Panc1 (cell line): ENCODE measurements at regions not wholly inside any gene's neighbourhood (a gene's known extent, or its start where the extent isn't known, plus 50 kb on each side); places are given as distances from the start of the nearest gene placed in this dataset.

Experiments
- POLR2AphosphoS5 ChIP-seq: IDR thresholded peaks from 2 replicates; pipeline ENCODE4 v1.6.1; 2012; ENCODE audit warnings: mild to moderate bottlenecking, low read depth, low read length, moderate library complexity
- TCF7L2 ChIP-seq: IDR thresholded peaks from 2 replicates; pipeline ENCODE4 v1.6.1; 2011; ENCODE audit warnings: mild to moderate bottlenecking, low read depth, low read length, inconsistent platforms
- TF ChIP-seq, protein P1 (sequence below): fragments of 450-650 bp; IDR thresholded peaks from 2 replicates; pipeline ENCODE4 v1.5.1; 2017; ENCODE audit warnings: mild to moderate bottlenecking
- TF ChIP-seq, protein P2 (sequence below), 2 experiments: IDR thresholded peaks; 2 replicates each; pipeline ENCODE4 v1.6.1; 2011 to 2012; ENCODE audit warnings: low read depth in 2 of 2, control low read depth in 1 of 2, low read length in 1 of 2, mild to moderate bottlenecking in 1 of 2, moderate library complexity in 1 of 2; ENCODE audit not compliant: insufficient read depth in 1 of 2

DNA sequence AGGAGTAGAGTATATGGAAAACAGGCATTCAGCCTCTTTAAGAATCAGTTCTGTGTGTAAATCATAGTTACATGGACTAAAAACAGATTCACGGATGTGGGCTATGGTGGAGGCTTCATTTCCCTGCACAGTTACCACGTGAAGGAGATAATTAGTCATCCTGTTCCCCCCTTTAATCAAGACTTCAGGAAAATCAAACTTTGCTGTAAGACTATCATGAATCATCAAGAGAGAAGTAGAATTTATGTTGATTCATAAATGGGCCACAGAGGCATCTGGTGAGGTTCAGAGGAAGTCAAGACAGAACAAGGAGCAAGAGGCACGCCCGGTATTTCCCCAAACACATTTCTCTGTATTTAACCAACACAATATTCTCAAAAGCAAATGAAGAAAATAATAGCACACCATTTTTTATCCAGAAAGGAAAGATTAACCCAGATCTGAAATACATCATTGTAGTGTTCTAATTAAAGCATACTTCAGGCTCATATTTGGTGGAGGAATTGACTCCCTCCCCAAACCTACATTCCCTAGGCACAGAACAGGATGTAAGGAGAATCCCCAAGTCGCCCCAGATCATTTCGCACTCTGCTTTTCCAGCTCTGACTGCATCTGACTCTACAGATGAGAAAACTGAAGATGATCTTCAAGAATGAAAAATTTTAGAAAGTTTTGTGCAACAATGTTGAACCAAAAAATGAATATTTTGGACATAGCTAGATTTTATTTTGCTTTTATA lies 175.8 kb upstream of the GAS1 start:
- TF ChIP-seq, protein P1, sequence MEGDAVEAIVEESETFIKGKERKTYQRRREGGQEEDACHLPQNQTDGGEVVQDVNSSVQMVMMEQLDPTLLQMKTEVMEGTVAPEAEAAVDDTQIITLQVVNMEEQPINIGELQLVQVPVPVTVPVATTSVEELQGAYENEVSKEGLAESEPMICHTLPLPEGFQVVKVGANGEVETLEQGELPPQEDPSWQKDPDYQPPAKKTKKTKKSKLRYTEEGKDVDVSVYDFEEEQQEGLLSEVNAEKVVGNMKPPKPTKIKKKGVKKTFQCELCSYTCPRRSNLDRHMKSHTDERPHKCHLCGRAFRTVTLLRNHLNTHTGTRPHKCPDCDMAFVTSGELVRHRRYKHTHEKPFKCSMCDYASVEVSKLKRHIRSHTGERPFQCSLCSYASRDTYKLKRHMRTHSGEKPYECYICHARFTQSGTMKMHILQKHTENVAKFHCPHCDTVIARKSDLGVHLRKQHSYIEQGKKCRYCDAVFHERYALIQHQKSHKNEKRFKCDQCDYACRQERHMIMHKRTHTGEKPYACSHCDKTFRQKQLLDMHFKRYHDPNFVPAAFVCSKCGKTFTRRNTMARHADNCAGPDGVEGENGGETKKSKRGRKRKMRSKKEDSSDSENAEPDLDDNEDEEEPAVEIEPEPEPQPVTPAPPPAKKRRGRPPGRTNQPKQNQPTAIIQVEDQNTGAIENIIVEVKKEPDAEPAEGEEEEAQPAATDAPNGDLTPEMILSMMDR, result no peak
- TF ChIP-seq, protein P2, sequence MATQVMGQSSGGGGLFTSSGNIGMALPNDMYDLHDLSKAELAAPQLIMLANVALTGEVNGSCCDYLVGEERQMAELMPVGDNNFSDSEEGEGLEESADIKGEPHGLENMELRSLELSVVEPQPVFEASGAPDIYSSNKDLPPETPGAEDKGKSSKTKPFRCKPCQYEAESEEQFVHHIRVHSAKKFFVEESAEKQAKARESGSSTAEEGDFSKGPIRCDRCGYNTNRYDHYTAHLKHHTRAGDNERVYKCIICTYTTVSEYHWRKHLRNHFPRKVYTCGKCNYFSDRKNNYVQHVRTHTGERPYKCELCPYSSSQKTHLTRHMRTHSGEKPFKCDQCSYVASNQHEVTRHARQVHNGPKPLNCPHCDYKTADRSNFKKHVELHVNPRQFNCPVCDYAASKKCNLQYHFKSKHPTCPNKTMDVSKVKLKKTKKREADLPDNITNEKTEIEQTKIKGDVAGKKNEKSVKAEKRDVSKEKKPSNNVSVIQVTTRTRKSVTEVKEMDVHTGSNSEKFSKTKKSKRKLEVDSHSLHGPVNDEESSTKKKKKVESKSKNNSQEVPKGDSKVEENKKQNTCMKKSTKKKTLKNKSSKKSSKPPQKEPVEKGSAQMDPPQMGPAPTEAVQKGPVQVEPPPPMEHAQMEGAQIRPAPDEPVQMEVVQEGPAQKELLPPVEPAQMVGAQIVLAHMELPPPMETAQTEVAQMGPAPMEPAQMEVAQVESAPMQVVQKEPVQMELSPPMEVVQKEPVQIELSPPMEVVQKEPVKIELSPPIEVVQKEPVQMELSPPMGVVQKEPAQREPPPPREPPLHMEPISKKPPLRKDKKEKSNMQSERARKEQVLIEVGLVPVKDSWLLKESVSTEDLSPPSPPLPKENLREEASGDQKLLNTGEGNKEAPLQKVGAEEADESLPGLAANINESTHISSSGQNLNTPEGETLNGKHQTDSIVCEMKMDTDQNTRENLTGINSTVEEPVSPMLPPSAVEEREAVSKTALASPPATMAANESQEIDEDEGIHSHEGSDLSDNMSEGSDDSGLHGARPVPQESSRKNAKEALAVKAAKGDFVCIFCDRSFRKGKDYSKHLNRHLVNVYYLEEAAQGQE (IDR thresholded peaks at IDR 0.05; ENCODE audit: insufficient read depth in 1 of 2, low read depth in 2 of 2, low read length in 1 of 2), result no peak
- TF ChIP-seq POLR2AphosphoS5, result no peak
- TF ChIP-seq TCF7L2, result no peak
